GM12875 (cell line): ENCODE measurements at regions not wholly inside any gene's neighbourhood (a gene's known extent, or its start where the extent isn't known, plus 50 kb on each side); places are given as distances from the start of the nearest gene placed in this dataset.

ENCODE experiments used
- H3K4me3 ChIP-seq: one replicate; pipeline ENCODE4 v1.5.1; 2011; ENCODE audit warnings: low read depth, low read length, control low read depth
- CTCF ChIP-seq: IDR thresholded peaks from 2 replicates; pipeline ENCODE4 v1.5.1; 2011; ENCODE audit warnings: low read depth, mild to moderate bottlenecking, control low read depth, inconsistent platforms, low read length, moderate library complexity, borderline replicate concordance; ENCODE audit not compliant: insufficient read depth

GRCh38 chrX:40469316-40469715 lies 111.5 kb upstream of the ATP6AP2 start:
- no peak overlapping the region for H3K4me3 ChIP-seq
- no peak for TF ChIP-seq CTCF

- no peak overlapping the region for H3K4me3 ChIP-seq
- peak; percentile 33; the same call in 1 of the 2 replicates for TF ChIP-seq CTCF
These were observed 112.5 kb upstream of the ATP6AP2 start for GRCh38 chrX:40468033-40468846.

DNA sequence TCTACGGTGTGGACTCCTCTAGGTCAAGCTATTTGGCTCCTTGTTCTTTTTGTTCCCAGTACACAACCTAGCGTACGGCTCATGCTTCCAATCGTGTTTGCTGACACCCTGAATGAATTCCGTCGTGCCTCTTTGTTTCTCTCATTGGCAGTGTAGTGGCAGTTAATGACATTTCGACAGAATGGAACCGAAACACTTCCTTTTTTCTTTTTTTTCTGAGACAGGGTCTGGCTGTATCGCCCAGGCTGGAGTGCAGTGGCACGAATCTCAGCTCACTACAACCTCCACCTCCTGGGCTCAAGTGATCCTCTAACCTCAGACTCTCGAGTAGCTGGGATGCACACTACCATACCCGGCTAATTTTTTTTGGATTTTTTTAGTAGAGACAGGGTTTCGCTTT lies 113.3 kb upstream of the ATP6AP2 start:
- no peak overlapping the region for H3K4me3 ChIP-seq
- TF ChIP-seq CTCF = no peak

DNA sequence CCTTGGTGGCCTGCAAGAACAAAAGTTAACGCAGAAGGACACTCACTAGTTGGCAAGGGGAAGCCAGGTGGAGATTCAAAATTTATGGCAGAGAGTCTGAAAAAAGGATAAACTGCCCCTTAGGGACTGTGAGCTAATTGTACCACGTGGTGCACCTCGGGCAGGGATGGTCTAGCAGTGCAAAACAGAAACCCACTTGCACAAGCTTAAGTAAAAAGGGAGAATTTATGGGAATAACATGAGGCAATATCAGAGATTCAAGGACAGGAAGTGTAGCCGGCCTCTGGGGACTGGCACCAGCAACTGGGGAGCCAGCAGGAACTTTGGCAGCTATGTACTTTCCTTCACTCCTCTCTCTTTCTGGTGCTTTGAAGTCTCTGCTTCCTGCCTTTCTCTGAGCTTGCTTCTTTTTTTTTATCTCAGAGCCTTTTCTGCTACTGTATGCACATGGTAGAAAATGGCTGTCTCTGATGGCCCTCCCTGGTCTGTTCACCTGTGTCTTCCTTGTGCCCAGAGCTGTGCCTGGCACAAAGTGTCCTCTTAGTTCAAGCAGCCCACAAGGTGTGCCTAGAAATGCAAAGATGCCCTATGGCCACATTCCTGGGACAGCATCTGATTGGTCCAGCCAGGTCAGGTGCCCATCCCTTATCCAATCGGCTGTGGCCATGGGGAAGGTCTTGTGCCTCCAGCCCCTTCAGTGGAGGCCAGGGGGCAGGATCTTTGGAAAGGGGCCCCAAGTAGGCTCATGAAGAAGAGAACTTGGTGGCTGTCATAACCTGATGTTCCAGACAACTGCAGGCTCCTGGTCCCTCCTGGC lies 114.8 kb upstream of the ATP6AP2 start:
- TF ChIP-seq CTCF = no peak
- no peak overlapping the region for H3K4me3 ChIP-seq

- TF ChIP-seq CTCF = no peak
- no peak overlapping the region for H3K4me3 ChIP-seq
These were observed 118.0 kb upstream of the ATP6AP2 start for GRCh38 chrX:40462795-40463194.

DNA sequence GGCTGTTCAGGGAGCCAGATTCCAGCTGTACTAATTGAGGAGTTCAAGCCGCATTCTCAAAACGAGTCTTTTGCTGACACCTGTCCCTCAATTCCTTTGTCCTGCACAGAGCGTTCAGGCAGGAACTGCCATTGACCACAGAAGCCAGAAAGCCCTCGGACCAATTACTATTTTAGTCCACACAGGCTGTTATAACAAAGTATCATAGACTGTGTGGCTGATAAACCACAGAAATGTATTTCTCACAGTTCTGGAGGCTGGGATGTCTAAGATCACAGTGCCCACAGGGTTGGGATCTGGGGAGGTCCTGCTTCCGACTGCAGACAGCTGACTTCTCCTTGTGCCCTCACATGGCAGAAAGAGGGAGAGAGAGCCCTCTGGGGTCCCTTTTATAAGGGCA lies 119.8 kb upstream of the ATP6AP2 start:
- no peak overlapping the region for H3K4me3 ChIP-seq
- no peak for TF ChIP-seq CTCF
